SK-N-SH (cell line): ENCODE measurements at regions not wholly inside any gene's neighbourhood (a gene's known extent, or its start where the extent isn't known, plus 50 kb on each side); places are given as distances from the start of the nearest gene placed in this dataset.

Experiments
- CTCF ChIA-PET: fragments of 300-600, 350-600 bp; formaldehyde crosslinking; extraction: SDS; loops from one replicate; lab custom pipeline; 2021; lab: Yijun Ruan, JAX
- POLR2A ChIA-PET: fragments of 350-600 bp; sonication (Branson Sonifier 250); formaldehyde crosslinking; extraction: SDS; loops from one replicate; lab custom pipeline; 2020; ENCODE audit warnings: antibody characterized with exemption, inconsistent platforms; lab: Yijun Ruan, JAX
- DNase-seq: peaks from one replicate; pipeline ENCODE4 v3.0.0; 2012
- H2AFZ ChIP-seq: fragments of 200-600 bp; sonication (generic); 2 replicates; pipeline ENCODE4 v1.8.1; 2016; ENCODE audit warnings: antibody characterized with exemption, mild to moderate bottlenecking, low read depth
- H3F3A ChIP-seq: fragments of 200-600 bp; sonication (generic); replicated peaks from 2 replicates; pipeline ENCODE3; 2016; ENCODE audit warnings: antibody characterized with exemption, mild to moderate bottlenecking; ENCODE audit not compliant: insufficient read depth
- H3K27ac ChIP-seq, 2 experiments: fragments of 200-500 bp in 1 of 2; fragments of 200-600 bp in 1 of 2; sonication (Bioruptor generic) in 1 of 2; sonication (generic), shearing (Covaris generic) in 1 of 2; 2 replicates each; pipeline versions ENCODE4 v1.5.1 to v1.6.1; 2014 to 2016; ENCODE audit warnings: low read depth in 2 of 2, inconsistent platforms in 1 of 2, low read length in 1 of 2, mild to moderate bottlenecking in 1 of 2, mixed read lengths in 1 of 2
- H3K27me3 ChIP-seq: fragments of 200-600 bp; sonication (generic), shearing (Covaris generic); 2 replicates; pipeline ENCODE4 v1.6.1; 2016; ENCODE audit warnings: mixed run types; ENCODE audit not compliant: insufficient read depth
- H3K36me3 ChIP-seq, 2 experiments: fragments of 200-500 bp in 1 of 2; fragments of 200-600 bp in 1 of 2; sonication (Bioruptor generic) in 1 of 2; sonication (generic) in 1 of 2; replicated peaks in 1 of 2; 2 replicates each; pipeline versions ENCODE3 to v1.5.1; 2014 to 2016; ENCODE audit warnings: low read length in 1 of 2, mild to moderate bottlenecking in 1 of 2; ENCODE audit not compliant: insufficient read depth in 2 of 2, control insufficient read depth in 1 of 2
- H3K4me1 ChIP-seq, 2 experiments: fragments of 200-500 bp in 1 of 2; fragments of 200-600 bp in 1 of 2; sonication (Bioruptor generic) in 1 of 2; sonication (generic), shearing (Covaris generic) in 1 of 2; 2 replicates each; pipeline versions ENCODE4 v1.5.1 to v1.6.1; 2014 to 2016; ENCODE audit warnings: low read depth in 1 of 2, low read length in 1 of 2, mixed run types in 1 of 2; ENCODE audit not compliant: insufficient read depth in 2 of 2, control insufficient read depth in 1 of 2
- H3K4me2 ChIP-seq: fragments of 200-600 bp; sonication (generic), shearing (Covaris generic); 2 replicates; pipeline ENCODE4 v1.6.1; 2017; ENCODE audit warnings: mixed run types
- H3K4me3 ChIP-seq, 2 experiments: fragments of 200-500 bp in 1 of 2; fragments of 200-600 bp in 1 of 2; sonication (Bioruptor generic) in 1 of 2; sonication (generic), shearing (Covaris generic) in 1 of 2; 2 replicates each; pipeline versions ENCODE4 v1.5.1 to v1.8.1; 2014 to 2016; ENCODE audit warnings: low read depth in 2 of 2, inconsistent platforms in 1 of 2, low read length in 1 of 2, mild to moderate bottlenecking in 1 of 2, mixed read lengths in 1 of 2, moderate library complexity in 1 of 2
- H3K79me2 ChIP-seq: fragments of 200-600 bp; sonication (generic); 2 replicates; pipeline ENCODE4 v1.8.1; 2017; ENCODE audit warnings: mild to moderate bottlenecking; ENCODE audit not compliant: insufficient read depth
- H3K9ac ChIP-seq: fragments of 200-600 bp; sonication (generic); 2 replicates; pipeline ENCODE4 v1.6.1; 2017; ENCODE audit warnings: mixed run types
- H3K9me2 ChIP-seq: fragments of 200-600 bp; sonication (generic); 2 replicates; pipeline ENCODE4 v1.6.1; 2017; ENCODE audit warnings: mixed run types
- H3K9me3 ChIP-seq: fragments of 200-600 bp; sonication (generic); 2 replicates; pipeline ENCODE4 v1.6.1; 2017; ENCODE audit warnings: mixed run types, mild to moderate bottlenecking, moderate library complexity
- H4K20me1 ChIP-seq: fragments of 200-600 bp; sonication (generic); 2 replicates; pipeline ENCODE4 v1.6.1; 2017; ENCODE audit warnings: mild to moderate bottlenecking, mixed run types; ENCODE audit not compliant: insufficient read depth
- CHD2 ChIP-seq: fragments of 150-350 bp; IDR thresholded peaks from 2 replicates; pipeline ENCODE4 v1.6.1; 2018; ENCODE audit warnings: low read length; ENCODE audit not compliant: partially characterized antibody
- ELF1 ChIP-seq: IDR thresholded peaks from 2 replicates; pipeline ENCODE4 v1.4.0; 2012
- EP300 ChIP-seq, 2 experiments: IDR thresholded peaks; 2 replicates each; pipeline versions ENCODE4 v1.4.0 to v1.6.1; 2012; ENCODE audit warnings: borderline replicate concordance in 1 of 2, low read depth in 1 of 2, low read length in 1 of 2
- FOSL2 ChIP-seq: IDR thresholded peaks from 2 replicates; pipeline ENCODE4 v1.4.0; 2012; ENCODE audit warnings: low read depth, mild to moderate bottlenecking, moderate library complexity, borderline replicate concordance
- GABPA ChIP-seq: IDR thresholded peaks from 2 replicates; pipeline ENCODE4 v1.4.0; 2012; ENCODE audit warnings: low read depth, mild to moderate bottlenecking
- GATA2 ChIP-seq: sonication (generic); formaldehyde crosslinking; IDR thresholded peaks from 2 replicates; pipeline ENCODE4 v1.5.0; 2020; ENCODE audit warnings: mild to moderate bottlenecking, missing genetic modification reagents
- JUND ChIP-seq: IDR thresholded peaks from 2 replicates; pipeline ENCODE4 v1.4.0; 2012
- NFIC ChIP-seq: IDR thresholded peaks from 2 replicates; pipeline ENCODE4 v1.4.0; 2012; ENCODE audit warnings: borderline replicate concordance
- NRF1 ChIP-seq: IDR thresholded peaks from 2 replicates; pipeline ENCODE4 v1.6.1; 2012; ENCODE audit warnings: low read depth, mild to moderate bottlenecking, low read length
- PBX3 ChIP-seq: IDR thresholded peaks from 2 replicates; pipeline ENCODE4; 2012
- RCOR1 ChIP-seq: fragments of 150-350 bp; IDR thresholded peaks from 2 replicates; pipeline ENCODE4 v1.6.1; 2017; ENCODE audit warnings: antibody characterized with exemption, low read length
- RFX5 ChIP-seq: IDR thresholded peaks from 2 replicates; pipeline ENCODE4 v1.6.1; 2012; ENCODE audit warnings: mild to moderate bottlenecking, improper control_type of control experiment, low read length
- SIN3A ChIP-seq: IDR thresholded peaks from 2 replicates; pipeline ENCODE4 v1.6.1; 2012; ENCODE audit warnings: low read depth, mild to moderate bottlenecking, low read length, moderate library complexity, borderline replicate concordance
- SMC3 ChIP-seq: IDR thresholded peaks from 2 replicates; pipeline ENCODE4 v1.6.1; 2012; ENCODE audit warnings: low read depth, low read length, improper control_type of control experiment
- TEAD4 ChIP-seq: IDR thresholded peaks from 2 replicates; pipeline ENCODE4 v1.4.0; 2012; ENCODE audit warnings: mild to moderate bottlenecking, borderline replicate concordance; ENCODE audit not compliant: insufficient read depth
- USF2 ChIP-seq: fragments of 150-350 bp; IDR thresholded peaks from 2 replicates; pipeline ENCODE4 v1.6.1; 2017; ENCODE audit warnings: antibody characterized with exemption, low read length, low read depth, borderline replicate concordance
- YY1 ChIP-seq: IDR thresholded peaks from 2 replicates; pipeline ENCODE4 v1.4.0; 2012; ENCODE audit warnings: low read depth, mild to moderate bottlenecking
- TF ChIP-seq, protein P1 (sequence below): IDR thresholded peaks from 2 replicates; pipeline ENCODE4 v1.6.1; 2012; ENCODE audit warnings: mild to moderate bottlenecking, low read depth, low read length, moderate library complexity
- TF ChIP-seq, protein P2 (sequence below): fragments of 200-600 bp; sonication (generic); IDR thresholded peaks from 2 replicates; pipeline ENCODE4 v1.6.1; 2017; ENCODE audit warnings: antibody characterized with exemption, mild to moderate bottlenecking, moderate library complexity
- TF ChIP-seq, protein P3 (sequence below): IDR thresholded peaks from 2 replicates; pipeline ENCODE4 v1.4.0; 2012; ENCODE audit warnings: low read depth, borderline replicate concordance

- Histone ChIP-seq H3K4me2 (peak overlapping the region; percentile 30; the same call in 1 of the 2 replicates), H2AFZ (peak overlapping the region; percentile 38), H3K36me3 (no peaks in the 10 kb centered on the region), H3K4me1 (peaks cover 0 to 5% of the 10 kb centered on the region in 2 experiments; a peak in 2 of 4 replicates), H3K9ac (0 out of 2 replicates have a peak overlapping the region, but pooled peaks have one; percentile 37), H3K27me3 (no peaks in the 10 kb centered on the region), H3K9me3 (no peaks in the 10 kb centered on the region), H3F3A (peaks cover 12% of the 10 kb centered on the region), H3K27ac (peak overlapping the region; percentile 76 to 82; a peak in 3 of 4 replicates), H3K4me3 (no peak overlapping the region), H3K9me2 (no peaks in the 10 kb centered on the region), H3K79me2 (no peaks in the 10 kb centered on the region), H4K20me1 (no peaks in the 10 kb centered on the region)
- no peak for DNase-seq
- CTCF ChIA-PET, result no interaction called here
- POLR2A ChIA-PET, result no interaction called here
- TF ChIP-seq GABPA (no peak), ELF1 (no peak), SMC3 (no peak), RCOR1 (no peak), CHD2 (no peak), SIN3A (no peak), GATA2 (no peak), PBX3 (no peak), FOSL2 (no peak), TEAD4 (no peak; the same call in 1 of the 2 replicates), NRF1 (no peak), RFX5 (no peak), YY1 (no peak), NFIC (no peak), EP300 (IDR thresholded peaks at IDR 0.05; ENCODE audit: borderline replicate concordance in 1 of 2, low read depth in 1 of 2, low read length in 1 of 2) (no peak), JUND (no peak), USF2 (no peak)
- TF ChIP-seq, protein P1, sequence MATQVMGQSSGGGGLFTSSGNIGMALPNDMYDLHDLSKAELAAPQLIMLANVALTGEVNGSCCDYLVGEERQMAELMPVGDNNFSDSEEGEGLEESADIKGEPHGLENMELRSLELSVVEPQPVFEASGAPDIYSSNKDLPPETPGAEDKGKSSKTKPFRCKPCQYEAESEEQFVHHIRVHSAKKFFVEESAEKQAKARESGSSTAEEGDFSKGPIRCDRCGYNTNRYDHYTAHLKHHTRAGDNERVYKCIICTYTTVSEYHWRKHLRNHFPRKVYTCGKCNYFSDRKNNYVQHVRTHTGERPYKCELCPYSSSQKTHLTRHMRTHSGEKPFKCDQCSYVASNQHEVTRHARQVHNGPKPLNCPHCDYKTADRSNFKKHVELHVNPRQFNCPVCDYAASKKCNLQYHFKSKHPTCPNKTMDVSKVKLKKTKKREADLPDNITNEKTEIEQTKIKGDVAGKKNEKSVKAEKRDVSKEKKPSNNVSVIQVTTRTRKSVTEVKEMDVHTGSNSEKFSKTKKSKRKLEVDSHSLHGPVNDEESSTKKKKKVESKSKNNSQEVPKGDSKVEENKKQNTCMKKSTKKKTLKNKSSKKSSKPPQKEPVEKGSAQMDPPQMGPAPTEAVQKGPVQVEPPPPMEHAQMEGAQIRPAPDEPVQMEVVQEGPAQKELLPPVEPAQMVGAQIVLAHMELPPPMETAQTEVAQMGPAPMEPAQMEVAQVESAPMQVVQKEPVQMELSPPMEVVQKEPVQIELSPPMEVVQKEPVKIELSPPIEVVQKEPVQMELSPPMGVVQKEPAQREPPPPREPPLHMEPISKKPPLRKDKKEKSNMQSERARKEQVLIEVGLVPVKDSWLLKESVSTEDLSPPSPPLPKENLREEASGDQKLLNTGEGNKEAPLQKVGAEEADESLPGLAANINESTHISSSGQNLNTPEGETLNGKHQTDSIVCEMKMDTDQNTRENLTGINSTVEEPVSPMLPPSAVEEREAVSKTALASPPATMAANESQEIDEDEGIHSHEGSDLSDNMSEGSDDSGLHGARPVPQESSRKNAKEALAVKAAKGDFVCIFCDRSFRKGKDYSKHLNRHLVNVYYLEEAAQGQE, result no peak
- TF ChIP-seq, protein P2, sequence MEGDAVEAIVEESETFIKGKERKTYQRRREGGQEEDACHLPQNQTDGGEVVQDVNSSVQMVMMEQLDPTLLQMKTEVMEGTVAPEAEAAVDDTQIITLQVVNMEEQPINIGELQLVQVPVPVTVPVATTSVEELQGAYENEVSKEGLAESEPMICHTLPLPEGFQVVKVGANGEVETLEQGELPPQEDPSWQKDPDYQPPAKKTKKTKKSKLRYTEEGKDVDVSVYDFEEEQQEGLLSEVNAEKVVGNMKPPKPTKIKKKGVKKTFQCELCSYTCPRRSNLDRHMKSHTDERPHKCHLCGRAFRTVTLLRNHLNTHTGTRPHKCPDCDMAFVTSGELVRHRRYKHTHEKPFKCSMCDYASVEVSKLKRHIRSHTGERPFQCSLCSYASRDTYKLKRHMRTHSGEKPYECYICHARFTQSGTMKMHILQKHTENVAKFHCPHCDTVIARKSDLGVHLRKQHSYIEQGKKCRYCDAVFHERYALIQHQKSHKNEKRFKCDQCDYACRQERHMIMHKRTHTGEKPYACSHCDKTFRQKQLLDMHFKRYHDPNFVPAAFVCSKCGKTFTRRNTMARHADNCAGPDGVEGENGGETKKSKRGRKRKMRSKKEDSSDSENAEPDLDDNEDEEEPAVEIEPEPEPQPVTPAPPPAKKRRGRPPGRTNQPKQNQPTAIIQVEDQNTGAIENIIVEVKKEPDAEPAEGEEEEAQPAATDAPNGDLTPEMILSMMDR, result no peak
- TF ChIP-seq, protein P3, sequence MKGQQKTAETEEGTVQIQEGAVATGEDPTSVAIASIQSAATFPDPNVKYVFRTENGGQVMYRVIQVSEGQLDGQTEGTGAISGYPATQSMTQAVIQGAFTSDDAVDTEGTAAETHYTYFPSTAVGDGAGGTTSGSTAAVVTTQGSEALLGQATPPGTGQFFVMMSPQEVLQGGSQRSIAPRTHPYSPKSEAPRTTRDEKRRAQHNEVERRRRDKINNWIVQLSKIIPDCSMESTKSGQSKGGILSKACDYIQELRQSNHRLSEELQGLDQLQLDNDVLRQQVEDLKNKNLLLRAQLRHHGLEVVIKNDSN, result no peak
Measured at GRCh38 chr1:103266036-103266435, 157.7 kb upstream of the COL11A1 start.
